ENCODE measurements at regions not wholly inside any gene's neighbourhood (a gene's known extent, or its start where the extent isn't known, plus 50 kb on each side); places are given as distances from the start of the nearest gene placed in this dataset.

GRCh38 chr7:52584041-52584440 lies 451.4 kb upstream of the POM121L12 start:
- no peak for TF ChIP-seq CTCF (IDR thresholded peaks at IDR 0.05; ENCODE audit: low read length)
- no peak for TF ChIP-seq EZH2 (IDR thresholded peaks at IDR 0.05; ENCODE audit: borderline replicate concordance, low read length)

All from OCI-LY1 (cell line).